ENCODE measurements at regions not wholly inside any gene's neighbourhood (a gene's known extent, or its start where the extent isn't known, plus 50 kb on each side); places are given as distances from the start of the nearest gene placed in this dataset.
"Not testable (repeated sequence)": the region's sequence is repeated elsewhere in the genome, so short reads cannot be mapped to it uniquely, and the experiment has no call there.

DNA sequence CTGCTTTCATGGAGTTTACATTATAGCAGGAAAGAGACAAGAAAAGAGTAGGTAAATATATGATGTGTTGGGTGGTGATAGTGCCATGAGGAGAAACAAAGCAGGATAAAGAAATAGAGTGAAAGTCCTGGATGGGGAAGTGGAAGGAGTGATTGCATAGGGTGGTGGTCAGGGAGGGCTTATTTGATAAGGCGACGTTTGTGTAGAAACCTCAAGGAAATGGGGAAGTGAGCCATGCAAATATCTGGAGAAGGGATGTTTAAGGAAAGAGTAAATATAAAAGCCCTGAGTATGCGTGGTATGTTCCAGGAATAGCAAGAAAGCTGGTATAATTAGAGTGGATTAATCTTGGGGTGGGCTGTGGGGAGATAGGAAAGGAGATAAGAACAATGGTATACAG is 134.7 kb upstream of the SV2C start:
- no peak for DNase-seq (ENCODE audit: low spot score)

DNA sequence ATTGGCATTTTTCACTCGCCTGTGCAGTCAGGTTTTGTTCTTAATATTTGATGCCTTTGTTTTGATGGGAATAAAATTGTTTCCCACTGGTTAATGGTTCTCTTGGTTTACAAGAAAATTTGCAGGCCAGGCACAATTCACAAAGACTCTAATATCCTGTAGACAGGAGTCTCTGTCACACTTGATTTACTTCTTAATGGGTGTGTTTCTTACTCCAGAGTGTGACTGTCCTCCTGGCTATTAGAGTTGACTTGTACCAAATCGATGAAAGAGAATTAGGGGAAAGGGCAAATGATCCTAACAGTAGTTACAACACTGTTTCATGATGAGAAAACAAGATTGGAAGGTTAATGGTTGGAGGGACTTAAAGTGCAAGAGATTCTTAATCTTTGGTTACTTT is 142.8 kb upstream of the SV2C start:
- no peak for DNase-seq (ENCODE audit: low spot score)

DNA sequence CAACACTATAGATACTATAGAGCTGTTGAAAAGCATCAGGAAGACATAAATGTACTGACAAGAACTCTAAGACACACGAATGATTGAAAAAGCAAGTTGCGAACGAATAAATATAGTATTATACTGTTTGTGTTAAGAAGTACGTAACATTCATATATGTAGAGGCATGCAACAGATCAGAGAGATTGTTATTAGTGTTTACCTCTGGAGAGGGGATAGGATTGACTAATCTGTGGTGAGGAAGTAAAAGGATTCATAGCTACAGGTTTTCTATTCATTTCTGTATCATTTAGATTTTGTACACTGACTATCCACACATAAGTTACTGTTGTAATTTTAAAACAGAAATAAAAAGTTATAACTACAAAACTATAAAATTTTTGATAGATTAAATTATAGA is 147.6 kb upstream of the SV2C start:
- no peak for DNase-seq (ENCODE audit: low spot score)

DNA sequence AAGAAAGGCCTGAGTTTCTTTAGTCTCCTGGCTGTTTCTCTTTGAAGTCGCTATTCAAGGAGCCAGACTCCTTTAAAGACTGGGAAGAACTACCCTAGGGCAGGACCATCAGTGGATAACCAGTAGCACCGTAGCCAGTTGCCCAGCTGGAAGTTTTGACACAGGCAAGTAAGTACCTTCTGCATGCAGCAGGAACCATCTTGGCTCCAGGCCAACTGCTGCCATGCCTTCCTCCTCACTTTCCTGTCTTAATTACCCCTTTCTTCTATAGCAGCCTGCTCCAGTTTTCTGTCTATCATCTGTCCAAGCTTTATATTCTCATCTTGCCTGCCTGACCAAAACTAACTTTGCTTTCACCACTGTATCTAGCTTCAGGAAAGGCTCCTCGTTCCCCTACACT is 149.7 kb upstream of the SV2C start:
- no peak for DNase-seq (ENCODE audit: low spot score)

DNA sequence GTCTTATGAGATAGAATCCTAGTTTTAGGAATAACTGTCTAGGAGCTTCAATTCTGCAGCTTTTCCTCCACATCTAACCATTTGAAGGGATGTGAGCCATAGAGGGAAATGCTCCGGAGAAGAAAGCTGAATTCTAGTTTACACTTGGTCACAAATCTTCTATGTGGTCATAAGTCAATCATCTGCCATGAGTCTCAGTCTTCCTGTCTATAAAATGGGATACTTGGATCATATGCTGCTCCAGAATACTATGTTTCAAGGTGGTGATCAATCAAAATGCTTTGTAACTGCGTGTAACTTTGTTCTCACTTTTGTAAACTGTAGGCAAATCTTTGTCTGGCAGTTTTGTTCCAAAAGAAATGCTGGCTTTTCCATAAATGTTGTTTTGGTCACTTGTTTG is 152.0 kb upstream of the SV2C start:
- no peak for DNase-seq (ENCODE audit: low spot score)

DNA sequence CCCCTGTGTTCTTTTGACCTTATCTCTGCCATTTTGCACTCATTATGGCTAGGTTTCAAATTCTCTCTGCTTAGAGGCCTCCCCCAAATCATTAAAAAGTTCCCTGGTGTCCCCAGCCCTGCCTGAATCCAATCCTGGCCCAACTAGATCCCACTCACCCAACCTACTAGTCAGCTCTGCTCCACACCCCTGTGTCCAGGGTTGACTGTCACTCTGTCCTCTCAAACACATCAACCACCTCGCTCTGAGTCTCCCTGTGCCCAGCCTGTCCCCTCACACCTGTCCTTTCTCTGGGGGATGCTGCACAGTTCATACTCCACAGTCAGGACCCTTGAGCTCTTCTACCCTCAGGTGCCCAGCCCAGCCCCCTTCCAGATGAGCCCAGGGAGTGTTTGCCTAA is 154.2 kb upstream of the SV2C start:
- DNase-seq (ENCODE audit: low spot score), result peak; percentile 24

DNA sequence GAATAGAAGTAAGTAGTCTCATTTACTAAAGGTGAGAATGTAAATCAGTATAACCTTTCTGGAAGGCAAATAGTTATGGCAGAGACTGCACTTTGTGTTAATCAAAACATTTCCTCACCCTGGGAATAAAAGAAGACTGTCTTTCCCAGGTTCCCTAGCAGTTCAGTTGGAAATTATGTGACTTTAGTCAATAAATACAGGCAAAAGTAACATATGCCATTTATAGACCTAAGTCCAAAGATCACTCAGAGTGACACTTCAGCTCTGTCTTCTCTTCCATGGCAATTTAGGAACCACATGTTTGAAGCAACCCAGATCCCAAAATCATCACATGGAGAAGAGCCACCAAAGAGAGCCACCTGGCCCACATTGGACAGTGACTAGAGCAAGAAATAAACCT is 160.7 kb upstream of the SV2C start:
- DNase-seq (ENCODE audit: low spot score), result no peak

DNA sequence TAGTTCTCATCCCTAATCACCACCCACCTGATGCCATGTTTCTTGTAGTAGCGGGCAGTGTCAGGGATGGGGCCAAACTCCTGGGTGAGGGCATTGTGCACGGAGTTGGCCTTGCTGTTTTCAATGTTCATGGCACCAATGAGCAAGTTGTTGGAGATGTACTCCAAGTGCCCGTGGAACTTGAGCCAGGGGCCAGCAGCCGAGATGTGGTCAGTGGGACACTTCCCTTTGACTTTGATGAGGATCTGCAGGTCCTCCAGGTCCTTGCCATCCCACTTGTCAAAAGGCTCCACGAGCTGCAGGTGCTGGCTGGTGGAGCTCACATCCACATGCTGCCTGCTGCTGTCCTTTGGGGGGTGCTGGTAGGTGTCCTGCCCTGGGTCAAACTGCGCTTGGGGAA is 162.2 kb upstream of the SV2C start:
- DNase-seq (ENCODE audit: low spot score), result no peak

DNA sequence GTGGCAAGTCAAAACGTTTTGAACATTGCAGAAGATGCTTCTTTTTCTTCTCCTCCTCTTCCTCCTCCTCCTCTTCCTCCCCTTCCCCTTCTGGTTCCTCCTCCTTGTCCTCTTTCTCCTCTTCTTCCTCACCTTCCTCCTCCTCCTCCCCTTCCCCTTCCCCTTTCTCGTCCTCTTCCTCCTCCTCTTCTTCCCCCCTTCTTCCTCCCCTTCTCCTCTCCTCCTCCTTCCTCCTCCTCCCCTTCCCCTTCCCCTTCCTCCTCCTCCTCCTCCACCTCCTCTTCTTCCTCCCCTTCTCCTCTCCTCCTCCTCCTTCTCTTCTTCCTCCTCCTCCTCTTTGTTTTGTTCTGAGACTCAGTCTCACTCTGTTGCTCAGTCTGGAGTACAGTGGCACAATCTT is 167.0 kb upstream of the SV2C start:
- no peak for DNase-seq (ENCODE audit: low spot score)

DNA sequence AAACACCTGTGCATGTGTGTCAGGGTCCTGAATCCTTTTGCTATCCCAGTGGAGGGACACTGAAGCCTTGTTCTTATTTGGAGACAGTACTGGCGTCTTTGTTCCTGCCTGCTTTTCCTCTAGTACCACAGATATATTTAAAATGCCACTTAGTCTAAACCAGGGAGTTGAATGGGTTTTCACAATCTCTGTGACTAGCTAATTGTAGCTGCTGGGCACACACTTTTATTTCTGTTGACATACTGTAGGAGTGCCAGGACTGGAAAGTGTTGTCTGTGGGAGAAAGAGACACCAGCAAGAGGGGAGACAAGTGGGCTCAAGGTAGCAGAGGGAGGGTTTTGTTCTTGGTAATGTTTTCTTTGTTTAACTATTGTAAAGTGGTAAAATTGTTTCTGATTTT is 174.0 kb upstream of the SV2C start:
- DNase-seq (ENCODE audit: low spot score), result no peak

DNA sequence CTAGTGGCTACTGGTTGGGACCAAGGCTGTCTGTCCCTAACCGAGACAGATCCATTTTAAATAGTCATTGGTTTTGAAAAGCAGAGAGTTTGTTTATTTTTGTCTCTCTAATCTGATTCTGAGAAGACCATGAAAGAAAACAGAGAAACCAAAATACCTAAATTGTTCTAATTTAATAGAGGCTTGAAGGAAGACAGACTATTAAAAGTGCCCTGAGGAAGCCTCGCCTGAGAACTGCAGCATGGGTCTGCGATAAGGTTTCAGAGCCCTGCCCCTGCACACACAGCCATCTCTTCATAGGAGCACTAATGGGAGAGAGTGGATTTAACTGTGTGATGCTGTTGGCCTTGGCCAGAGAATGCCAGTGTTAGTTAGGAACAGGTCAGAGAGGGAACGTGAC is 175.5 kb upstream of the SV2C start:
- no peak for DNase-seq (ENCODE audit: low spot score)

DNA sequence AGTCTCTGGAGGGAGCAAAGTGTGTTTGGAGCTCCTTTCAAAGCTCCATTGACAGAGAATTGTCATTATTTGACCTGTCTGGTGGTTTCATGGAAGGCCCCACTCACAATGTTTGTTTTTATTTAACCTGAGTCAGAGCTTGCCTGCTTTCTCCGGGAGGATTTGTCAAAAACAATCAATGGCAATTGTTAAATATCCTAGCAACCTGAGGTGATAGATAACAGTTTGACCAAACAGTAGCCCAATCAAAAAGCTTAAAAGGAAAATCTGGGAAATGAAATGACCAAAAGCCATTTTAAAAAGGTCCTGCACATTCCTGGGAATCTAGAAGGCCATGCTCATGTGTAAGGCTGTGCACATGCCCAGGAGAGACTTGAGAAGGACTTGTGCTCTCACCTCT is 177.2 kb upstream of the POC5 start:
- DNase-seq (ENCODE audit: low spot score), result no peak

DNA sequence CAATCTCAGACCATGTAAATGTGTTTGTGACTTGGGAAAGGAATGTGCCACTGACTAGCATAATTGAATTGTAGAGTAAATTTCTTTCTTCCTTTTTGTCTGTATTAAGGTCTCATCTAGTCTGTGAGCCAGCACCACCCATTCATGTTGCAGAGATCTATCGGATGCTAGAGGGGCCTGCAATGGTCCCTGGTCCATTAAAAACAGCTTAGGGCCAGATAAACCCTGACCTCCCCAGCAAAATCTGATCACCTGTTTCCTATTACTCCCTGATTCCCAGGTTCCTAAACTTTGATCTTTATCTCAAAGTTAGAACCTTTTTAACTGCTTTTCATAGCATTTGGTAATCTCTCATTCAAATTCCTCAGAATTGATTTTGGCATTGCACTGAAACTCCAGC is 174.5 kb upstream of the POC5 start:
- DNase-seq (ENCODE audit: low spot score), result no peak

DNA sequence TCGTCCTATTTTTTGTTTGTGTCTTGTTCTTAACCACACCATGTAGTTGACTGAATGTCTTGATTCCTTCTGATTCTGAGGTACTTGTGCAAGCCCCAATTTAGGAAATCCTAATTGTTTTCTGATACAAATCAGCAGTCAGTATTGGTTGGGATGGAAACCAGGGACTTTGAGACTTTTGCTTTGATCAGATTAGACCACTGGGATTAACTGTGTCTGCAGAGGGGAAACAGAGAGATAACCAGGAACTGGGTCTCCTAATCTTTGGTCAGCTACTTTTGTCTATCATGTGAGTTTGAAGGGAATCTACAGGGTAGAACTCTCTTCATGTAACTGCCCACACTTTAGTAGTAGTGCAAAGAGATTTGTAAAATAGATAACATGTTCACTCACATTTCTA is 173.8 kb upstream of the POC5 start:
- DNase-seq (ENCODE audit: low spot score), result no peak

DNA sequence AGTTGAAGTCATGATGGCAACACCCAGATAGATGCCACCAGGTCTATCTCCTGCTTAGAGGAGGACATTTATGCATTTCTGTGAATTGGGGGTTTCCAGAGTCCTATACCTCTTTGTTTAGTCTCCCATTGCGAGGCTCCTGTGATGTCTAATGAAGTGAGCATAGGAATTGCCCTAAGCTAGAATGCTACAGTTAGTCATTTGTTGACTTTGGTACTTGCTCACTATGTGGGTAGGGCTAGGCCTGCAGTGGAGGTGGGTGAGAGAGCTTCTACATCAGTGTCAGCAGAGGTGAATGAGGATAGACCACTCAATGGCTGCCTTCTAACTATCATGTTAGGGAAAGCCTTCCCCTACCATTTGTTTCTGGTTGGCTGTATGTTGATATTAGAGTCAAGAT is 173.3 kb upstream of the POC5 start:
- no peak for DNase-seq (ENCODE audit: low spot score)

DNA sequence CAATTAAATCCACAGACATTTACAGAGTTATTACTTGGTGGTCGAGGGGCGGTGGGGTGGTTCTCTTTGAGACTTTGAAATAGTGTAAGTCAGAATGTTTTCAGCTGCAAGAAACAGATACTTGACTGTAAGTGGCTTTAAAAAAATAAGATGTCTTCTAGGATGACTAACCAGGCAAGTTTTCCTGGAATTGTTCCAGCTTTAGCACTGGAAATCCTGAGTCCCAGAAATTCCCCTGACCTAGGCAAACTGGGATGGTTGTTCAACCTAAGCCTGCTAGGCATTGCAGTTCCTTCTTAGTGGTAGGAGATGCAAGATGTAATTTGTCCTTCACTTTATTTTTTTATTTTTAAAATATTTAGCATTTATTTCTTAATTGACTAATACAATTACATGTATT is 169.5 kb upstream of the POC5 start:
- no peak for DNase-seq (ENCODE audit: low spot score)

DNA sequence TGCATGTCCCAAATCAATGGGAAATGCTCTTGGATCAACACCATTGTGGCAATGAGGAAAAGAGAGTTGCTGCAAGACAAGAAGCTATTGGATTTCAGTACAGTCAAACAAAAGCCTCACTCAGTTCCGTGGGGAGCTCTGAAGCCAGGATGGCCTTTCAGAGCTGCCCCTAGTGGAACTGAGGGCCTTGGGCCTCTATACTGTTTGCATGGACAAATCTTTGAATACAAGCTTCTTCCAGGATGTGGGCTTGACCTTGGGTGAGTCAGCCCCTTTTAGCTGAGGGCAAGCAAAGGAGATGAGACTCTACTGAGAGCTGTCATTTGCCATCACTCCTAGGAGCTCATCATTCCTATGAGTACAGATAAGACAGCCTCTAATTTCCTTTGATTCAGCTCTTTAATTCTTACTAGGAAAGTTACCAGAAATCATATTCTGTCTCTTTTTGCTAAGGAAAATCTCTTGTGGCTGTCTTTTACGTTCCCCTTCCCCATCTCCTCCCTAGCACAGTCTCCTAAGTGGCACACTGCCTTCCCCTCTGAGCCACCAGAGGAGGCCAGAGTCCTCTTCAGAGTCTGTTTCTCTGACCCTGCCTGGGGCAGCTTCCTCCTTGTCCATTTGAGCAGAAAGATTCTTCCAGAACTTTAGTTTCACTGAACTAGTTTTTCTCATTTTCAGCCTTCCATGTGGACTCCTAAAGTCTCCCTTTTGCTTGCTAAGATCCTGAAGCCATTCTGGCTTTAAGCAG is 168.8 kb upstream of the POC5 start:
- DNase-seq (ENCODE audit: low spot score), result peak; percentile 41

DNA sequence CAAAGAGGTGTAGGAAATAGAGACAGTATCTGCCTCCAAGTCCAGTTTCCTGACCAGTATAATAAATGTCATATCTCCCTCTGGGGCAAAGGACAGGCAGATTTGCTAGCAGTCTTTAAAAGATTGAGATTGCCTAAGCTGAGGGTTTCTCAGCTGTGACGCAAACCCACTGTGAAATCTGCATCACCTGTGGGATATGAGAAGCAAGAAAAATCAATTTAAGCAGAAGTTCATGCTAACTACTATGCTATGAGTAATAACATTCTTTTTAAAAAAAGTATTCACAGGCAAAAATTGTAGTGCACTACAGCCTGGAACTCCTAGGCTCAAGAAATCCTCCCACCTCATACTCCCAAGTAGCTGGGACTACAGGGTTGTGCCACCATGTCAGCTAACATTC is 168.1 kb upstream of the POC5 start:
- DNase-seq (ENCODE audit: low spot score), result no peak

DNA sequence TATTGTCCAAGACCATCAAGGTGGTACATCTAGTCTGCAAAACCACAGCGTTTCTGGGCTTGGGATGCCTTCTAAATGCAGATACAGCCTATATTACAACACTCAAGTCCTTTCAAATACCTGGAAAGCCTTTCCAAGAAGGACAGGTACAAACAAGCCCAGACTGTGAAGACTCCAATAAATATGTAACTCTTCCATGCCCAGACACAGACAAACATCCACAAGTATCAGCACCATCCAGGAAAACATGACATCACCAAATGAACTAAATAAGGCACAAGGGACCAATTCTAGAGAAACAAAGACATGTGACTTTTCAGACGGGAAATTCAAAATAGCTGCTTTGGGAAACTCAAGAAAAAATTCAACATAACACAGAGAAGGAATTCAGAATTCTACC is 152.7 kb upstream of the POC5 start:
- no peak for DNase-seq (ENCODE audit: low spot score)

DNA sequence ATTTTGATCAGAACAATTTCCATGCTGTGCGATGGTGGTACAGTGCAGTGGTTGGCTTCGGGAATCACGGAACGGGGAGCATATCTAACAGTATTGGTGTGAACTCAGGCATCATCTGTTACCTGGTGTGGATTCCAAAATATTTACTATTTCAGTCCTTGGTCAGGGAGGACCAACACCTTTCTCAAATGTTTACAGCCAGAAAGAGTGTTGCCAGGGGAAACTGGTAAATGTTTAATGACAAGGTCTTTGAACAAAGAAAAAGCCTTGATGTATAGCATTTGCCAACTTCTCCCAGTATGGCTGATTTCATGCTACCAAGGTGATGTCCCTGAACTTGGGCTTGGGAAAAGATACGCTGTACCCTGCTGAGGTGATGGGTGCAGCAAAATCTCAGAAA is 145.6 kb upstream of the POC5 start:
- no peak for DNase-seq (ENCODE audit: low spot score)

DNA sequence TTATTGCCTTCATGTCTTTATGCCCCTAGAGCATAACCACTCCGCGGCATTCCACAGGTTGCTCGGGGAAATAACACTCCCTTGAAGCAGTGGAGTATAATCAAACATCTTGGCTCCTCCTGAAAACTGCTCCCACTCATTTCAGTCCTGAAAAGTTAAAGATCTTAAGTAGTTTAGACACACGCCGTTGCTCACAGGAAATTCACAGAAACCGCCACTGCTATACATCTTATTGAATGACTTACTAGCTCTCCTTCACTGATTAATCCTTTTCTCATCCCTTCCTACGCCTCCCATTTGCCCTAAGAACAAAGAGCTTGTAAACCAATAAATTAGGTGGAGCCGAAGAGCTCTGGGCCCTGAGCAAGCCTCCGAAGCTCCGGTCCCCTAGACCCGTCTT is 142.4 kb upstream of the POC5 start:
- DNase-seq (ENCODE audit: low spot score), result not testable (repeated sequence)

DNA sequence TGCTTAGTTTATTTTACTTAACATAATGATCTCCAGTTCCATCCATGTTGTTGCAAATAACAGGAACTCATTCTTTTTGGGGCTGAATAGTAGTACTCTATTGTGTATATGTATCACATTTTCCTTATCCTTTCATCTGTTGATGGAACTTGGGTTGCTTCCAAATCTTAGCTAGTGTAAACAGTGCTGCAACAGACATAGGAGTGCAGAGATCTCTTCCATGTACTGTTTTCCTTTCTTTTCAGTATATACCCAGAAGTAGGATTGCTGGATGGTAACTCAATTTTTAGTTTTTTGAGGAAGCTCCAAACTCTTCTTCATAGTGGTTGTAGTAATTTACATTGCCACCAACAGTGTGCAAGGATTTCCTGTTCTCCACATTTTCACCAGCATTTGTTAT is 138.8 kb upstream of the POC5 start:
- no peak for DNase-seq (ENCODE audit: low spot score)

DNA sequence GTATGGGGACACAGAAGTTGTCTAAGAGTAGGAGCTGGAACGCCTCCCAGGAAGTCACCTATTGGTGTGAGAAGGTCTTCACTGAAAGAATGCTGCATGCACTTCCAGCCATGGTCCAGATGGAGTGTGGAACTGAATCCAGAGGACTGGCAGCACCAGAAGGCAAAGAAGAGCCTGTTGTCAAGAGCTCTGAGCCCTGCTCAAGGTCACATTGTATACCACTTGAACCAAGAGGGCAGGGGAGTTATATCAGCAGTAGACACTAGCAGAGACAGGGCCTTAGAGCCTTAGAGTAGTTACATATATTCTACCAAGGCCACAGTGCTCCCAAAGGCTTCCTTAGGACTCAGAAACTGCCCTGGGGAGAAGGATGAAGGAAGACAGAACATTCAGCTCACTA is 130.8 kb upstream of the POC5 start:
- DNase-seq (ENCODE audit: low spot score), result no peak

DNA sequence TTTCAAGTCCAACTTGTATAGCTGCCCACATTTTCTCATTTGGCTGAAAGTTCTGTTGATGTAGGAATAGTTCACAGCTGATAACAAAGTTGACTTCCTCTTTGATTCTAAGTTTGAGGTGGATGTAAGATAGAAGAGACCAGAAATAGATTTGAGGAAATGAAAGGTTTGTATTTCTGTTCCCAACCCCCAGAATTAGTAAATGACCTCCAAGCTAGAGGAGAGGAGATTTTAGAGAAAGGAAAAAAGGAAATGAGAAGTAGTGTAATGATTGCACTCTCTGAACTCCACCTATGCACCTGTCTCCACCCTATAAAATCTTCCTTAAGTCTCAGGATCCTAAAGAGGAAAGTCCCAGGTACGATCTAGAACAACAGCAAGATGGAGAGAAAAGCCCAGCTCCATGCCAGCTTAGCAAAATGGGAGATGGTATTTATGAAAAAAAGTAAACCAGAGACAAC is 130.4 kb upstream of the POC5 start:
- DNase-seq (ENCODE audit: low spot score), result no peak

DNA sequence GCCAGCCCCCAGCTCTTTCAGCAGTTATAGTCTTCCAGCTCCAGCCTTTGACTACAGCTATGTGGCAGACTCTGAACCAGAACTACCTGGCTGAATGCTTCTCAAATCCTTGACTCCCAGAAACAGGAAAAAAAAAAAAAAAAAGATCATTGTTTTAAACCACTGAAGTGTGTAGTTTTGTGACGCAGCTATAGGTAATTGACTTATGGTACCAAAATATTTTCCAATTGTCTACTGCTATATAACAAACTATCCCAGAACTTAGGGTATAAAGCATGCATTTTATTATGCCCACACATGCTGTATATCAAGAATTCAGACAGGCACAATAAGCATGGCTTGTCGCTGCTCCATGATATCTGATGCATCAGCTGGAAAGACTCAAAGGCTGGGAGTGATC is 127.1 kb upstream of the POC5 start:
- no peak for DNase-seq (ENCODE audit: low spot score)
